ENCODE measurements at regions not wholly inside any gene's neighbourhood (a gene's known extent, or its start where the extent isn't known, plus 50 kb on each side); places are given as distances from the start of the nearest gene placed in this dataset.

DNA sequence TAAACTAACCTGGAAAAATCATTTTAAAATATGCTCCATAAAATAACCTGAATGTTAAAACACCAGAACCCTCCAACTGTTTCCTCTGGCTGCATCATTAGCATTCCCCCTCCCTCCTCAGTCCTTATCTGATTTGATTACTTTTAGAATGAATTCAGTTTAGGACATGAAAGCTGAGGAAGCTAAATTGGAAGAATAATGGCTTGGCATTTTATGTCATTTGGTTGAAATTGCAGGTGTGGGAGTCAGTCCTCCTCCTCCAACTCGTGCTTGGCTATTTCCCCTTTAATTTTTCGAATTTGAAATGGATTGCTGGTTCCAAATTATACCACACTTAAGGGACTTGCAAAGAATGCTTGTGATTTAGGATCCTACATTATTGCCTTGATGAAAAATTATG, 473.0 kb upstream of the STXBP6 start:
- H3K27ac ChIP-seq (ENCODE audit: low read length): peak overlapping the region; percentile 23
- TF ChIP-seq, protein P1, sequence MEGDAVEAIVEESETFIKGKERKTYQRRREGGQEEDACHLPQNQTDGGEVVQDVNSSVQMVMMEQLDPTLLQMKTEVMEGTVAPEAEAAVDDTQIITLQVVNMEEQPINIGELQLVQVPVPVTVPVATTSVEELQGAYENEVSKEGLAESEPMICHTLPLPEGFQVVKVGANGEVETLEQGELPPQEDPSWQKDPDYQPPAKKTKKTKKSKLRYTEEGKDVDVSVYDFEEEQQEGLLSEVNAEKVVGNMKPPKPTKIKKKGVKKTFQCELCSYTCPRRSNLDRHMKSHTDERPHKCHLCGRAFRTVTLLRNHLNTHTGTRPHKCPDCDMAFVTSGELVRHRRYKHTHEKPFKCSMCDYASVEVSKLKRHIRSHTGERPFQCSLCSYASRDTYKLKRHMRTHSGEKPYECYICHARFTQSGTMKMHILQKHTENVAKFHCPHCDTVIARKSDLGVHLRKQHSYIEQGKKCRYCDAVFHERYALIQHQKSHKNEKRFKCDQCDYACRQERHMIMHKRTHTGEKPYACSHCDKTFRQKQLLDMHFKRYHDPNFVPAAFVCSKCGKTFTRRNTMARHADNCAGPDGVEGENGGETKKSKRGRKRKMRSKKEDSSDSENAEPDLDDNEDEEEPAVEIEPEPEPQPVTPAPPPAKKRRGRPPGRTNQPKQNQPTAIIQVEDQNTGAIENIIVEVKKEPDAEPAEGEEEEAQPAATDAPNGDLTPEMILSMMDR (IDR thresholded peaks at IDR 0.05; ENCODE audit: poor library complexity, severe bottlenecking): no peak
- no peak for TF ChIP-seq RAD21 (conservative IDR thresholded peaks at IDR 0.05)
- TF ChIP-seq, protein P2, sequence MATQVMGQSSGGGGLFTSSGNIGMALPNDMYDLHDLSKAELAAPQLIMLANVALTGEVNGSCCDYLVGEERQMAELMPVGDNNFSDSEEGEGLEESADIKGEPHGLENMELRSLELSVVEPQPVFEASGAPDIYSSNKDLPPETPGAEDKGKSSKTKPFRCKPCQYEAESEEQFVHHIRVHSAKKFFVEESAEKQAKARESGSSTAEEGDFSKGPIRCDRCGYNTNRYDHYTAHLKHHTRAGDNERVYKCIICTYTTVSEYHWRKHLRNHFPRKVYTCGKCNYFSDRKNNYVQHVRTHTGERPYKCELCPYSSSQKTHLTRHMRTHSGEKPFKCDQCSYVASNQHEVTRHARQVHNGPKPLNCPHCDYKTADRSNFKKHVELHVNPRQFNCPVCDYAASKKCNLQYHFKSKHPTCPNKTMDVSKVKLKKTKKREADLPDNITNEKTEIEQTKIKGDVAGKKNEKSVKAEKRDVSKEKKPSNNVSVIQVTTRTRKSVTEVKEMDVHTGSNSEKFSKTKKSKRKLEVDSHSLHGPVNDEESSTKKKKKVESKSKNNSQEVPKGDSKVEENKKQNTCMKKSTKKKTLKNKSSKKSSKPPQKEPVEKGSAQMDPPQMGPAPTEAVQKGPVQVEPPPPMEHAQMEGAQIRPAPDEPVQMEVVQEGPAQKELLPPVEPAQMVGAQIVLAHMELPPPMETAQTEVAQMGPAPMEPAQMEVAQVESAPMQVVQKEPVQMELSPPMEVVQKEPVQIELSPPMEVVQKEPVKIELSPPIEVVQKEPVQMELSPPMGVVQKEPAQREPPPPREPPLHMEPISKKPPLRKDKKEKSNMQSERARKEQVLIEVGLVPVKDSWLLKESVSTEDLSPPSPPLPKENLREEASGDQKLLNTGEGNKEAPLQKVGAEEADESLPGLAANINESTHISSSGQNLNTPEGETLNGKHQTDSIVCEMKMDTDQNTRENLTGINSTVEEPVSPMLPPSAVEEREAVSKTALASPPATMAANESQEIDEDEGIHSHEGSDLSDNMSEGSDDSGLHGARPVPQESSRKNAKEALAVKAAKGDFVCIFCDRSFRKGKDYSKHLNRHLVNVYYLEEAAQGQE (IDR thresholded peaks at IDR 0.05; ENCODE audit: borderline replicate concordance): no peak
- no peak for TF ChIP-seq EP300 (conservative IDR thresholded peaks at IDR 0.05; ENCODE audit: poor library complexity, severe bottlenecking)
- no peak for TF ChIP-seq TAF1 (IDR thresholded peaks at IDR 0.05; ENCODE audit: low read depth)
- no peak for TF ChIP-seq MXI1 (conservative IDR thresholded peaks at IDR 0.05; ENCODE audit: poor library complexity, severe bottlenecking)
- TF ChIP-seq EZH2 (IDR thresholded peaks at IDR 0.05; ENCODE audit: borderline replicate concordance, insufficient read depth, low read length, poor library complexity, severe bottlenecking): no peak
- TF ChIP-seq SMC3 (conservative IDR thresholded peaks at IDR 0.05; ENCODE audit: poor library complexity): no peak
- TF ChIP-seq POLR2AphosphoS5 (IDR thresholded peaks at IDR 0.05): no peak
- no peaks in the 10 kb centered on the region for H3K36me3 ChIP-seq (ENCODE audit: insufficient read depth, low read length)
- H3K79me2 ChIP-seq (replicated peaks; ENCODE audit: insufficient read depth, low read length): no peaks in the 10 kb centered on the region
- no peak overlapping the region for H3K4me2 ChIP-seq (ENCODE audit: low read length)
- peak overlapping the region; percentile 9 for H3K4me3 ChIP-seq (ENCODE audit: low read length)
- H3F3A ChIP-seq (ENCODE audit: insufficient read depth, low read length, poor library complexity, severe bottlenecking): peaks cover 7% of the 10 kb centered on the region
- H3K27me3 ChIP-seq (ENCODE audit: insufficient read depth, low read depth, low read length): no peaks in the 10 kb centered on the region
- no peaks in the 10 kb centered on the region for H3K9me2 ChIP-seq (ENCODE audit: insufficient read depth, low read length)
- no peak overlapping the region for H3K9ac ChIP-seq (ENCODE audit: low read length)
- H4K20me1 ChIP-seq (ENCODE audit: insufficient read depth): no peaks in the 10 kb centered on the region
- no peak overlapping the region for H2AFZ ChIP-seq (ENCODE audit: low read depth, low read length)
- no peaks in the 10 kb centered on the region for H3K9me3 ChIP-seq (ENCODE audit: low read length)

- H3K4me2 ChIP-seq (ENCODE audit: low read length): no peak overlapping the region
- no peaks in the 10 kb centered on the region for H4K20me1 ChIP-seq (ENCODE audit: insufficient read depth)
- peak overlapping the region; percentile 9 for H3K4me3 ChIP-seq (ENCODE audit: low read length)
- no peak overlapping the region for H3K9ac ChIP-seq (ENCODE audit: low read length)
- peaks cover 8% of the 10 kb centered on the region for H3F3A ChIP-seq (ENCODE audit: insufficient read depth, low read length, poor library complexity, severe bottlenecking)
- no peaks in the 10 kb centered on the region for H3K79me2 ChIP-seq (replicated peaks; ENCODE audit: insufficient read depth, low read length)
- no peaks in the 10 kb centered on the region for H3K36me3 ChIP-seq (ENCODE audit: insufficient read depth, low read length)
- TF ChIP-seq EP300 (conservative IDR thresholded peaks at IDR 0.05; ENCODE audit: poor library complexity, severe bottlenecking) (no peak), EZH2 (IDR thresholded peaks at IDR 0.05; ENCODE audit: borderline replicate concordance, insufficient read depth, low read length, poor library complexity, severe bottlenecking) (no peak), RAD21 (conservative IDR thresholded peaks at IDR 0.05) (no peak), POLR2AphosphoS5 (IDR thresholded peaks at IDR 0.05) (no peak), TAF1 (IDR thresholded peaks at IDR 0.05; ENCODE audit: low read depth) (no peak), MXI1 (conservative IDR thresholded peaks at IDR 0.05; ENCODE audit: poor library complexity, severe bottlenecking) (no peak), SMC3 (conservative IDR thresholded peaks at IDR 0.05; ENCODE audit: poor library complexity) (no peak)
- TF ChIP-seq, protein P1 (IDR thresholded peaks at IDR 0.05; ENCODE audit: poor library complexity, severe bottlenecking): no peak
- TF ChIP-seq, protein P2 (IDR thresholded peaks at IDR 0.05; ENCODE audit: borderline replicate concordance): no peak
- H3K9me3 ChIP-seq (ENCODE audit: low read length): no peaks in the 10 kb centered on the region
- H3K9me2 ChIP-seq (ENCODE audit: insufficient read depth, low read length): no peaks in the 10 kb centered on the region
- no peaks in the 10 kb centered on the region for H3K27me3 ChIP-seq (ENCODE audit: insufficient read depth, low read depth, low read length)
- no peak overlapping the region for H2AFZ ChIP-seq (ENCODE audit: low read depth, low read length)
- H3K27ac ChIP-seq (ENCODE audit: low read length): peak overlapping the region; percentile 23
These were observed 472.2 kb upstream of the STXBP6 start for GRCh38 chr14:25522116-25522515.
